Vagina (tissue), 2 donors: ENCODE measurements at regions not wholly inside any gene's neighbourhood (a gene's known extent, or its start where the extent isn't known, plus 50 kb on each side); places are given as distances from the start of the nearest gene placed in this dataset.

ENCODE experiments used
- POLR2A ChIP-seq, 2 donors: fragments of 450-650 bp; IDR thresholded peaks; one replicate each; pipeline ENCODE4 v1.6.1; 2017; ENCODE audit warnings: antibody characterized with exemption in 2 of 2, mild to moderate bottlenecking in 2 of 2, moderate library complexity in 2 of 2
- TF ChIP-seq, protein P1 (sequence below), 3 experiments: fragments of 450-650 bp in 2 of 3; fragments of 200-600 bp in 1 of 3; sonication (generic) in 1 of 3; IDR thresholded peaks; one replicate each; pipeline ENCODE4 v1.5.1; 2017 to 2019; ENCODE audit warnings: antibody characterized with exemption in 3 of 3, mild to moderate bottlenecking in 2 of 3, moderate library complexity in 2 of 3

DNA sequence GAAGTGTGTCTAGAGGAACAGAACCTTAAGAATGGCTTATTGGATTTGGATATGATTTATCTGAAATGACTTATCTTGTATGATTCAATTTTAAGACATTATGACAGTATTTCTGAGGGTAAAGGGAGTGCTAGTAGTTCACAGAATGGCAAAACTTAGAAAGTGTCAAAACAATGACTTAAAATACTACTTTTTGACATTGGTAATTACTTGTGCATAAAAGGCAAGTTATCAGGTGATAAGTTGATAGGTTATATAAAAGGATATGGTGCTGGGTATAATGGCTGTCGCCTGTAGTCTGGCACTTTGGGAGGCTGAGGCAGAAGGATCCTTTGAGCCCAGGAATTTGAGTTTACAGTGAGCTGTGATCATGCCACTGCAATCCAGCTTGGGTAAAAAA lies 494.4 kb downstream of the CDH9 start:
- TF ChIP-seq POLR2A (IDR thresholded peaks at IDR 0.05) = no peak
- TF ChIP-seq, protein P1, sequence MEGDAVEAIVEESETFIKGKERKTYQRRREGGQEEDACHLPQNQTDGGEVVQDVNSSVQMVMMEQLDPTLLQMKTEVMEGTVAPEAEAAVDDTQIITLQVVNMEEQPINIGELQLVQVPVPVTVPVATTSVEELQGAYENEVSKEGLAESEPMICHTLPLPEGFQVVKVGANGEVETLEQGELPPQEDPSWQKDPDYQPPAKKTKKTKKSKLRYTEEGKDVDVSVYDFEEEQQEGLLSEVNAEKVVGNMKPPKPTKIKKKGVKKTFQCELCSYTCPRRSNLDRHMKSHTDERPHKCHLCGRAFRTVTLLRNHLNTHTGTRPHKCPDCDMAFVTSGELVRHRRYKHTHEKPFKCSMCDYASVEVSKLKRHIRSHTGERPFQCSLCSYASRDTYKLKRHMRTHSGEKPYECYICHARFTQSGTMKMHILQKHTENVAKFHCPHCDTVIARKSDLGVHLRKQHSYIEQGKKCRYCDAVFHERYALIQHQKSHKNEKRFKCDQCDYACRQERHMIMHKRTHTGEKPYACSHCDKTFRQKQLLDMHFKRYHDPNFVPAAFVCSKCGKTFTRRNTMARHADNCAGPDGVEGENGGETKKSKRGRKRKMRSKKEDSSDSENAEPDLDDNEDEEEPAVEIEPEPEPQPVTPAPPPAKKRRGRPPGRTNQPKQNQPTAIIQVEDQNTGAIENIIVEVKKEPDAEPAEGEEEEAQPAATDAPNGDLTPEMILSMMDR (IDR thresholded peaks at IDR 0.05) = no peak
